ENCODE measurements at regions not wholly inside any gene's neighbourhood (a gene's known extent, or its start where the extent isn't known, plus 50 kb on each side); places are given as distances from the start of the nearest gene placed in this dataset.

GRCh38 chr9:92184041-92184564 lies 68.9 kb upstream of the SPTLC1 start:
- DNase-seq (no peak), FAIRE-seq (no peak)
- intact Hi-C loops (cut with DNase I), result no loop called here
- Histone ChIP-seq H3K36me3 (ENCODE audit: control insufficient read depth in 2 of 3, insufficient read depth in 3 of 3, low read length in 3 of 3) (no peaks in the 10 kb centered on the region), H3K27ac (ENCODE audit: low read depth in 2 of 2, low read length in 2 of 2) (no peak overlapping the region), H3K9ac (ENCODE audit: low read length in 3 of 3) (no peak overlapping the region), H3K9me3 (ENCODE audit: control insufficient read depth in 2 of 3, insufficient read depth in 1 of 3, low read length in 3 of 3) (no peaks in the 10 kb centered on the region), H3K4me3 (ENCODE audit: low read length in 3 of 3) (no peak overlapping the region), H3K27me3 (ENCODE audit: control insufficient read depth, insufficient read depth, low read length) (no peaks in the 10 kb centered on the region), H3K4me1 (ENCODE audit: control insufficient read depth in 2 of 3, insufficient read depth in 2 of 3, low read depth in 1 of 3, low read length in 3 of 3) (no peaks in the 10 kb centered on the region)
- no peak for TF ChIP-seq CTCF (IDR thresholded peaks at IDR 0.05; ENCODE audit: borderline replicate concordance, extremely low read depth, insufficient read depth)

- Histone ChIP-seq H3K9ac (ENCODE audit: low read length in 3 of 3) (no peak overlapping the region), H3K27ac (ENCODE audit: low read depth in 2 of 2, low read length in 2 of 2) (no peak overlapping the region), H3K36me3 (ENCODE audit: control insufficient read depth in 2 of 3, insufficient read depth in 3 of 3, low read length in 3 of 3) (no peaks in the 10 kb centered on the region), H3K27me3 (ENCODE audit: control insufficient read depth, insufficient read depth, low read length) (no peaks in the 10 kb centered on the region), H3K4me3 (ENCODE audit: low read length in 3 of 3) (no peak overlapping the region), H3K9me3 (ENCODE audit: control insufficient read depth in 2 of 3, insufficient read depth in 1 of 3, low read length in 3 of 3) (no peaks in the 10 kb centered on the region), H3K4me1 (ENCODE audit: control insufficient read depth in 2 of 3, insufficient read depth in 2 of 3, low read depth in 1 of 3, low read length in 3 of 3) (no peaks in the 10 kb centered on the region)
- DNase-seq (no peak), FAIRE-seq (no peak)
- TF ChIP-seq CTCF (IDR thresholded peaks at IDR 0.05; ENCODE audit: borderline replicate concordance, extremely low read depth, insufficient read depth), result no peak
- intact Hi-C loops (cut with DNase I), result no loop called here
Observed at GRCh38 chr9:92183449-92183848, 68.2 kb upstream of the SPTLC1 start.

- DNase-seq (no peak), FAIRE-seq (no peak)
- no peaks in the 10 kb centered on the region for H3K27me3 ChIP-seq (ENCODE audit: control insufficient read depth, insufficient read depth, low read length)
- no peak for TF ChIP-seq CTCF (IDR thresholded peaks at IDR 0.05; ENCODE audit: borderline replicate concordance, extremely low read depth, insufficient read depth)
- H3K9ac ChIP-seq (ENCODE audit: low read length in 3 of 3), result no peak overlapping the region
- H3K9me3 ChIP-seq (ENCODE audit: control insufficient read depth in 2 of 3, insufficient read depth in 1 of 3, low read length in 3 of 3), result no peaks in the 10 kb centered on the region
- intact Hi-C loops (cut with DNase I), result no loop called here
- H3K4me3 ChIP-seq (ENCODE audit: low read length in 3 of 3), result no peak overlapping the region
- H3K4me1 ChIP-seq (ENCODE audit: control insufficient read depth in 2 of 3, insufficient read depth in 2 of 3, low read depth in 1 of 3, low read length in 3 of 3), result no peaks in the 10 kb centered on the region
- H3K27ac ChIP-seq (ENCODE audit: low read depth in 2 of 2, low read length in 2 of 2), result no peak overlapping the region
- H3K36me3 ChIP-seq (ENCODE audit: control insufficient read depth in 2 of 3, insufficient read depth in 3 of 3, low read length in 3 of 3), result no peaks in the 10 kb centered on the region
Observed at GRCh38 chr9:92181296-92181695, 66.1 kb upstream of the SPTLC1 start.

- Histone ChIP-seq H3K4me1 (ENCODE audit: control insufficient read depth in 2 of 3, insufficient read depth in 2 of 3, low read depth in 1 of 3, low read length in 3 of 3) (no peaks in the 10 kb centered on the region), H3K9ac (ENCODE audit: low read length in 3 of 3) (no peak overlapping the region), H3K4me3 (ENCODE audit: low read length in 3 of 3) (no peak overlapping the region), H3K27me3 (ENCODE audit: control insufficient read depth, insufficient read depth, low read length) (no peaks in the 10 kb centered on the region), H3K36me3 (ENCODE audit: control insufficient read depth in 2 of 3, insufficient read depth in 3 of 3, low read length in 3 of 3) (no peaks in the 10 kb centered on the region), H3K27ac (ENCODE audit: low read depth in 2 of 2, low read length in 2 of 2) (no peak overlapping the region), H3K9me3 (ENCODE audit: control insufficient read depth in 2 of 3, insufficient read depth in 1 of 3, low read length in 3 of 3) (no peaks in the 10 kb centered on the region)
- DNase-seq (peak in 3 of 5 donors; percentile 18 to 65 (median 29)), FAIRE-seq (no peak)
- intact Hi-C loops (cut with DNase I), result no loop called here
- no peak for TF ChIP-seq CTCF (IDR thresholded peaks at IDR 0.05; ENCODE audit: borderline replicate concordance, extremely low read depth, insufficient read depth)
Observed at GRCh38 chr9:92180669-92181181, 65.5 kb upstream of the SPTLC1 start.

Data from kidney (tissue), 13 donors.